ENCODE measurements at regions not wholly inside any gene's neighbourhood (a gene's known extent, or its start where the extent isn't known, plus 50 kb on each side); places are given as distances from the start of the nearest gene placed in this dataset.

DNA sequence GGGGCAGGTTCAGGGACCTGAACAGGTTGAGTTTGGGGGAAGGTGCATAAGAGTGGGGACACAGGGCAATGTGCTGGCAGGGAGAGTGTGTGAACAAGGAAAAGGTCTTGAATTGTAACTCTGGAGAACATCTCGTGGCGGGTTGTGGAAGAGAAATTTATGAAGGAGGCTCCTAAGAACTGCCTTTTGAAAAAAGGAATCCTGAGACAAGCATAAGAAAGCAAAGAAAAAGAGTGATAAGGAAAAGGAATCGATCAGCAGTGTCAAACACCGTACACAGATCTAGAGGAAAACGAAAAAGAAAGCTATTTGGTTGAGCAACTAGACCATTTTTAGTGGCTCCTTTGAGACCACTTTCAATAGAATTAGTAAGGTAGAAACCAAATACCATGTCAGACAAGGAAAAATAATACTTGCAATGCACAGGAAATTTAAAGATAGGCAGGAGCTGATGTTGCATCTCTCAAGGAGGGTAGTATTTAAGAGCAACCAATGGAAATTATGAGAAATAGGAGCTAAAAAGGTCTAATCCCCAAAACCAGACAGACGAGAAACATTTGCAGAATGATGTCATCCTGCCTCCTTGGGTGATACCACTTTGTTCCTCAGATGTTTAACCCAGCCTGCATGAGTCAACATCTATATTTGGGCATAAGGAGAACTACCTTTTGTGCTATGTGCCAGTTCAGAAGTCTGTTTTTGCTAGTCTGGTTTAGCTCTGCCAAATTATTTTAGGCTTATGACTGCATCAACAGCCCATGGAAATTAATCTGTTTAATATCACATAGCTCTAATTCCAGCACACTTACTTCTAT, 64.5 kb upstream of the STK38L start:
- DNase-seq (ENCODE audit: low read depth in 2 of 2) = peak in 1 of 2 donors; percentile 17

DNA sequence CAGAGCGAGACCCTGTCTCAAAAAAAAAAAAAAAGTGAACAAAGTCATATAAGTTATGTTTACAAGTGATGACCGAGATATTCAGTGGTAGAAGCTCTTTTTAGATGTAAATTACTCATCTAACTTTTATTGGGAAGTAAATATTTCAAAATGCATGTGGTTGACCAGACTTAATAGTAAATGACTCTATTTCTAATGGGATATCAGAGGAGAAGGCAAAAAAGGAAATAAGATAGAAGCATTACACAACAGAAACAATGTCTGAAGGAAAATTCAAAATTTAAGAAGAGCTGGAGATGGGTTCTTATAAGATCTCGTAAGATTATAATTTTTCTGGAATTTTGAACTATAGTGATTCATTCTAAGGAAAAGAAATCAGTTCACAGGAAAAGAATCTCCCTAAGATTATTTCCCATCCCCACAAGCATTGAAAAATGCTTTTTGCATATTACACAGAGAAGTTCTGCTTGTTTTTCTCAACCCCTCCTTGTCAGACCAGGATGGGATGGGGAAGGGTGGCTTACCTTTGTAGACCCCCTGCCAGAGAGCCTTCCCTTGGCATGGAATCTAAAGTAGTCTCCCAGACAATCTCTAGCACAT, 63.1 kb upstream of the STK38L start:
- DNase-seq (ENCODE audit: low read depth in 2 of 2) = no peak

DNA sequence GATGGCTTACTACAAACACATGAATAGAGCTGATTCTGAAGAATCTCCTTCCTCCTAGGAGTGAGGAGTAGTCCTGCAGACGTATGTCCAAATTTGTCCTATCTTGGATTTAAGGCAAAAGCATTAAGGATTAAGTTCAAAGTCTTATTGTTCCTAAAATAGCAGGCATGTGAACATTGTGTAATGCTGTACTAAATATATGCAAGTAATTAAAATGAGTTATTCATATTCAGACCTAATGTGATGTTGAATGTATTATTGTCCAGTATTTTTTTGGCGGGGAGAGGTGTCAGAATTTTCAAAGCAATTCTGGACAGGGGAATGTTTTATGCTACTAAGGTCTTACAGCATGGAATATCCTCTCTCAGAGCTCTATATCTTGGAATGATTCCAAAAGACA, 60.7 kb upstream of the STK38L start:
- DNase-seq (ENCODE audit: low read depth in 2 of 2) = no peak

DNA sequence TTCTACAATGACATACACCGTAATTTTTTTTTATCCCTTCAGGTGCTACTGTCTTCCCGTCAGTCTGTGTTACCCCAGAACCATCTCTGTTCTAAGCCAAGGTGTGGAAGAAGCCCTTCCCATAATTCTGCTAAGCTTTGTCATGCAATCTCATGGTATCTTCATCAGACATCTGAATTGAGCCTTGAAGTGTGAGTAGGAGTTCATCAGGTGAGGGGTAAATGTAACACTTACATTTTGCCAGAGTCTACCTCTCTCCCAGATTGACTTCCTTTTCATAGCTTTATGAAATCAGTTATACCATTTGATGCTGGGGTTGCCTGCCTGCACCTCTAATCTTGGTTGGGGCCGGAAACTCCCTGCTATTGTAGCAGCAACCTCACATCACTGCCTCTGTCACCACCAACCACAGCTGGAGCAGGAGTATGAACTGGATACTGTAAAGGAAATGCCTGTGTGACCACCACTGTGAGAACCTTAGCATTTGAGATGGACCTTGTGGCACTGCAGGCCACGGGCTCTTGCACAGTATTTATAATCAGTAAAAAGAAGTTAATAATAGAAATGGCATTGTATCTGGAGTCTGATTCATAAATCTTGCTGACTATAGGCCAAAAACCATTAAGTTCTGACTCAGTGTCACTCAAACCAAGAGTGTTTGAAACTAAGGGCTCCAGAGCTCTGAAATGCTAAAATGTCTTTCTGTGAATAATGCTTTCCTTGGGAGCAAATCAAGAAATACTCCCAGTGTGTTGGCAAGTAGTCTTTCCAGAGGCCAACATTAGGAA, 58.7 kb upstream of the STK38L start:
- DNase-seq (ENCODE audit: low read depth in 2 of 2) = peak in 1 of 2 donors; percentile 24

DNA sequence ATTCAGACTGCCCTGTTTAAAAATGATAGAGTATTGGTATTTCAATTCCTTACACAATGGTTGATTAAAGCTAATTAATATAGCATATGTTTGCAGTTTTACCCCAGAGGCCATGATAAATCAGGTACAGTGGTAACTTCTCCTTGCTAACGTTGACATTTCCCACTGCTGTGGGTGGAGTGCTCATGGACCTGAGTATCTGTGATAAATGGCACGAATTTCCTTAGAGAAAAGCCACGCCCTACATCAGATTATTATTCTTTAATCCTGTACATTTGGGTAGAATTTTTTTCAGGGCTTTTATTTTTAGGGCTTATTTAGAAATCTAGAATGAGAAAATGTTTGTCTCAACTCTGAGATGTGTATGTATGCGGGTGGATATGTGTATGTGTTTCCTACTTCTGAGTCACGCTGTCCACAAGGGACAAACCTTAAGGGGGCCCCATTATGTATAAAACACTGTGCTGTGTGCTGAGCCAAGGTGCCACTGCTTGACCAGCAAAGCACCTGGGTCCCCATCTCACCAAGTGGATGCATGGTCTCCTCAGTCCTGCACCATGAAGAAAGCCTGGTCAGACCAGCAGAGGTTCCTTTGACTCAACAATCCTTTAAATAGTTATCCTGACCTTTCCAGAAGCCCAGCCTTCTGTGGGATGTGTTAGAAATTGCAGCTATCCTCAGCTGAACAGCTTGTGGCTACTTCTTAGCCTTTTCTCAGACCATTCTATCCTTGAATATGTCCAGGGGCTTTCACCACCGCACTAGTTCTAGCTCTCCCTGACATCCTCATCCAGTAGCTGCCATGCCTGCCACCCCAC, 57.9 kb upstream of the STK38L start:
- DNase-seq (ENCODE audit: low read depth in 2 of 2) = no peak

DNA sequence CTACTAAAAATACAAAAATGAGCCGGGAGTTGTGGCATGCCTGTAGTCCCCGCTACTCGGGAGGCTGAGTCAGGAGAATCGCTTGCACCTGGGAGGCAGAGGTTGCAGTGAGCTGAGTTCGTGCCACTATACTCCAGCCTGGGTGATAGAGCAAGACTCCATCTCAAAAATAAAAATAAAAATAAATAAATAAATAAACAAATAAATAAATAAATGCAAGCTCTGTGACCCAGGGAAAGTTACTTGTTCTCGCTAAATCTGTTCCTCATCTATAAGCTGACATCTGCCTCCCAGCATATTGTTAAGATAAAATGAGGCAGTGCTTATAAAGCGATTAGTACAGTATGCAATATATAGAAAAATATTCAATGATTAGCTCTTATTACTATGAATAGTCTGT, 56.4 kb upstream of the STK38L start:
- DNase-seq (ENCODE audit: low read depth in 2 of 2) = no peak

DNA sequence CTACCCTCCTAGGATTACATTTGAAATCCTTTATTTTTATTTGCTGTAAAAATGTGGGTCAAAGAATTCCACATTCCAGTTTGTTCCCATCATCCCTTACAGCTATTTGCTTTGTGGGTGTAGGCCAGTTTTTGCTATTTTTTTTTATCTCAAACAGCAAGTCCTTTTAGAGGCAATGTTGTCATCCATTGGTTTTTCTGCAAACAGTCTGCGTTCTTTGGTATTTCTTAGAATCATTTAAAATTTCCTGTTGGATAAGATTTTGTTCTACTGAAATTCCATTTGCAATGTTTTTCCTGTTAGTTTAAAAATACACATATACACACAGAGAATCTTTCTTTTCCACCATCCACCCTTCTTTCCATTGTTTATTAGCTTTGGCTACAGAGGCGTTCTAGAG, 53.3 kb upstream of the STK38L start:
- no peak for DNase-seq (ENCODE audit: low read depth in 2 of 2)

DNA sequence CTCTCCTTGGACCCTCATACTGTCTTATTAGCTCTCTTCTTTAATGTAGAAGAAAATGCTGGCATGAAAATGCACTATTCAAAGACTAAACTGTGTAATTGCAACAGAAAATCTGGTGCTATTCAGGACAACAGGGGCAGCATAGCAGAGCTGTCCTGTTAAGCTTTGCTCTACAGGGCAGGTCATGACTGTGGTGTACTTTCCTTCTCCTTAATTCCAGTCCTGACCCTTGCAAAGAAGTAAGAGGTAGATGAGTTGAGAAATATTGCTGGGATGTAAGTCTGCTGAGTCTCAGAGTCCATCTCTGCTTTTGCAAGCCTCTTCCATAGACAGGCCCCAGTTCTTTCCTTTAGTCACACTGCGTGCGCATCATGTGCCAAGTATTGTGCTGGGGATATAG, 52.6 kb upstream of the STK38L start:
- DNase-seq (ENCODE audit: low read depth in 2 of 2) = no peak

DNA sequence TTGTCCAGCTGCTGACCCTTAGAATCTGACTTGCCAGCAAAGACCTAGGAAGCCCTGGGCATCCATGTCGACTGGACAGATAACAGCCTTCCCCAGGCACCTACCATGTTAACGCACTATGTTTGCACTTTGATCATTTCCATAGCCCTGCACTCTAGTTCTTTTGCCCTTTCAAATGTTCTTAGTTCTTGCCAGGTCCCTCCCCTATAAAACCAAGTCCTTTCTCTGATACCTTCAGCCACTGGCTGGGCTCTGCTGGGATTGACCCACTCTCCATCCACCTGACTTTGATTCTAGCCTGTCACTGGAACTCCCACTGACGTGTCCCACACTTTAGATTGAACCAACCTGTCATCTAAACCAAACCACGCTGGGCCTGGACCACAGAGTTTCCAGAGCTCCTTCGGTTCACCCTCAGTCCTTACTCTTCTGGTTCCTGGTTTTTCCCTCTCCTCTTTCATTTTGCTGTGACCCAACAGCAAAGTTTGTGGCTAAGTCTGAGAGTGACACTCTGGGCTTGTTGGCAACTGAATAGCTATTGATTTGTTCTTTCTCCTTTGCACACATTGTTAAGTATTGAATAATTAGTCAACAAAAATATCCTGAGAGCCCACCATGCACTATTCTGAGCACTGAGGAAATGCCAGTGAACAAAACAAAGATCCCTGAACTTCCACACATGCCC, 51.8 kb upstream of the STK38L start:
- DNase-seq (ENCODE audit: low read depth in 2 of 2) = no peak

DNA sequence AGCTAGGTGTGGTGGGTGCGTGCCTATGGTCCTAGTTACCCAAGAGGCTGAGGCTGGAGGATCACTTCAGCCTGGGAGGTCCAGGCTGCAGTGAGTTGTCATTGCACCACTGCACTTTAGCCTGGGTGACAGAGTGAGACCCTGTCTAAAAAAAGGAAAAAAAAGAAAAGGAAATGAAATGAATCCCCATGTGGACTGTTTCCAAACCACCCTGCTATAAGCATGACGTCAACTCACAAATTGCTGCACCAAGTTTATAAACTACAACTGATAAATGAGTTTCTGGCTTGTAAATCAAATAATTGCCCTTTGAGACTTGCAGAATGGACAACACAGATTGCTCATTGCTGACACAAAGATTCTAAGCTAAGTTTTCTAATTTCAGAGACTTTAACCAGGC, 51.0 kb upstream of the STK38L start:
- no peak for DNase-seq (ENCODE audit: low read depth in 2 of 2)

DNA sequence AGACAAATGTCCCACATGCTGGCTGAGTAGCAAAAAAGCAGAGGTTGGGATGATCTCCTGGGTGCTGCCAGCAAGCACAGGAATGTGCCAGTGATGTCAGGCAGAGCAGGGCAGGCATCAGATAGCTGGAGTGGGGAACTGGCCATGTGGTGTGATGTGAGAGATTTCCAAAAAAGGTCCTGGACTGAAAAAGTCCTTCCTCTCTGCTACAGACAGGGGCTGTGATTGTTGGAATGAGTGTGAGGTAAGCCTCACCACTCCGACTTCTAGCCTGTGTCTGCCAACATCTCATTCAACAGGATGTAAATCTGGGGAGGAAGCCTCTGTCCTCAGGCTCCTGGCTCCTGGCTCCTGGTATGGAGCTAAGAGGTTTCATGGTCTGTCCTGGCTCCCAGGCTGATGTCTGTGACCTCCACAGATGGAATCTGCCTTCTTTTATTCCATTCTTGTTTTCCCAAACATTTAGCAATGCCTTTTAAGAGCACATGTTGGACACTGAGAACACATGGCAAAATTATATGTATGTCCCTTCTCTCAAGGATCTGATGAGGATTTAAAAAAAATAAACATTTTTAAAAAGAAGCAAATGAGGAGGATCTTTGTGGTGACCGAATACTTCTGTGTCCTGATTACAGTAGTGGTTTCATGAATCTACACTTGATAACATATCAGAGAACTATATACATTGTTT, 50.1 kb upstream of the STK38L start:
- no peak for DNase-seq (ENCODE audit: low read depth in 2 of 2)

Measured in stimulated activated CD8-positive, alpha-beta memory T cell treated with anti-CD3 and anti-CD28 coated beads, Interleukin-15, amount 100 ng/mL, for 48 hours (primary cell).